ENCODE measurements at regions not wholly inside any gene's neighbourhood (a gene's known extent, or its start where the extent isn't known, plus 50 kb on each side); places are given as distances from the start of the nearest gene placed in this dataset.

DNA sequence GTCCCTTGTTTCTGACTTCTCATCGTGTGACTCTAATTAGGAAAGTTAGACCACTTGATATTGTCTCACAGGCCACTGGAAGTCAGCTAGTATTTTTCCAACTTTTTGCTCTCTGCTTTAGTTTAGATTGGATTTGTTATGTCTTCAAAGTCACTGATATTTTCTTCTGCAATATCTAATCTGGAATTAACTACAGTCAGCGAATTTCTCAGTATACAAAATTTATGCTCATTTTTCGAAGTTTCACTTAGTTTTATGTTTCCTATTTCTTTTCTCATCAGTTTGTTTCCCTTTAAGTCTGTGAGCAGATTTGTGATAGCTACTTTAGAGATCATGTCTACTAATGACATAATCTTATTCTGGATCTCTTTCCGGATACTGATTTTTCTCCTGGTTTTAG, 1027.2 kb upstream of the CNTN5 start:
- TF ChIP-seq CTCF (IDR thresholded peaks at IDR 0.05; ENCODE audit: control insufficient read depth, insufficient read depth, low read depth, low read length, missing control alignments), result no peak
- H3K4me3 ChIP-seq (ENCODE audit: control insufficient read depth, low read depth, low read length), result no peak overlapping the region
- no peak for DNase-seq (ENCODE audit: low read depth)

GRCh38 chr11:97995874-97996273, 1024.9 kb upstream of the CNTN5 start:
- H3K4me3 ChIP-seq (ENCODE audit: control insufficient read depth, low read depth, low read length), result no peak overlapping the region
- DNase-seq (ENCODE audit: low read depth), result no peak
- TF ChIP-seq CTCF (IDR thresholded peaks at IDR 0.05; ENCODE audit: control insufficient read depth, insufficient read depth, low read depth, low read length, missing control alignments), result no peak

GRCh38 chr11:97996762-97997161, 1024.0 kb upstream of the CNTN5 start:
- no peak for DNase-seq (ENCODE audit: low read depth)
- H3K4me3 ChIP-seq (ENCODE audit: control insufficient read depth, low read depth, low read length), result no peak overlapping the region
- TF ChIP-seq CTCF (IDR thresholded peaks at IDR 0.05; ENCODE audit: control insufficient read depth, insufficient read depth, low read depth, low read length, missing control alignments), result no peak

DNA sequence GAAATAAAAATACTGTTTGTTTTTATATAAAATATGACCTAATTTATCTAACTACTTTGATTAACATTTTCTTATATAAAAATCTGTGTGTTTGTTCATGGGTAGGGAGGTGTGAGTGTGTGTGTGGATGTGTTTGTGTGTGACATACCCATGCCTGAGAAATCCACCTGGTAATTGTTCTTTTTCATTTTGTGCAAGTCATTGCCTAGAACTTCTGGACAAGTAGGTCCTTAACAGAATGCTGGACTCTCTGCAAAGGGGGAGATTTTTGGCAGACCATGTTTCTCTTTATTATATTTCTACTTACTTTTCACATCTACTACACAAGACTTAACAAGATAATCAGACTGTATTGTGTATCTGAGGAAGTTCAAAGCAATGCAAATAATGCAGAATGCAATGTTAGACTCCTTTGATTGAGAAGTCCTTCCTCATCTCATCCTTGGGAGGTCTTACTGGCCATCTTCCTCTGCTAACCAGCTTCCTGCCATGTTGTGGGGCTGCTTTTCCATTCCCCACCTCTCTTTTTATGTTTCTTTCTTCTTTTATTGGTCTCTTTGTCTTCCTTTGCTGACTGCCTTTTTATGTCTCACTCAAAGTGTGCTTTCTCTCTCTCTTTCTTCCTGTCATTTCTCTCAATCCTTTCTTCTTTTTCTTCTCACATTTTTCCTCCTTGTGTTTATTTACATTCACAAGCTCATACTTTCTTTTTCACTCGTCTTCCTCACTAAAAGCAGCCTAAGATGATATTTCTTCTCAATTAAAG, 1017.0 kb upstream of the CNTN5 start:
- no peak overlapping the region for H3K4me3 ChIP-seq (ENCODE audit: control insufficient read depth, low read depth, low read length)
- no peak for DNase-seq (ENCODE audit: low read depth)
- TF ChIP-seq CTCF (IDR thresholded peaks at IDR 0.05; ENCODE audit: control insufficient read depth, insufficient read depth, low read depth, low read length, missing control alignments), result no peak

- no peak for DNase-seq (ENCODE audit: low read depth)
- TF ChIP-seq CTCF (IDR thresholded peaks at IDR 0.05; ENCODE audit: control insufficient read depth, insufficient read depth, low read depth, low read length, missing control alignments), result no peak
- H3K4me3 ChIP-seq (ENCODE audit: control insufficient read depth, low read depth, low read length), result no peak overlapping the region
Observed at GRCh38 chr11:98007072-98007471, 1013.7 kb upstream of the CNTN5 start.

- TF ChIP-seq CTCF (IDR thresholded peaks at IDR 0.05; ENCODE audit: control insufficient read depth, insufficient read depth, low read depth, low read length, missing control alignments), result no peak
Observed at GRCh38 chr11:98027652-98028051, 993.1 kb upstream of the CNTN5 start.

More at GRCh38 chr11:98027652-98028051, 993.1 kb upstream of the CNTN5 start:
- no peak for DNase-seq (ENCODE audit: low read depth)
- H3K4me3 ChIP-seq (ENCODE audit: control insufficient read depth, low read depth, low read length), result no peak overlapping the region
